Gastrocnemius medialis (tissue), 4 donors: ENCODE measurements at regions not wholly inside any gene's neighbourhood (a gene's known extent, or its start where the extent isn't known, plus 50 kb on each side); places are given as distances from the start of the nearest gene placed in this dataset.

Experiments
- CTCF ChIP-seq, 5 experiments: fragments of 450-650 bp in 3 of 5; fragments of 200-600 bp in 2 of 5; sonication (generic) in 2 of 5; IDR thresholded peaks in 4 of 5; conservative IDR thresholded peaks in 1 of 5; 1 replicate in 4 of 5; 2 replicates in 1 of 5; pipeline ENCODE4 v1.5.1; 2016 to 2019; ENCODE audit warnings: antibody characterized with exemption in 5 of 5, mild to moderate bottlenecking in 3 of 5, moderate library complexity in 3 of 5
- POLR2A ChIP-seq, 2 donors: fragments of 450-650 bp; IDR thresholded peaks; one replicate each; pipeline ENCODE4 v1.6.1; 2017; ENCODE audit warnings: antibody characterized with exemption in 2 of 2, mild to moderate bottlenecking in 2 of 2, moderate library complexity in 2 of 2

DNA sequence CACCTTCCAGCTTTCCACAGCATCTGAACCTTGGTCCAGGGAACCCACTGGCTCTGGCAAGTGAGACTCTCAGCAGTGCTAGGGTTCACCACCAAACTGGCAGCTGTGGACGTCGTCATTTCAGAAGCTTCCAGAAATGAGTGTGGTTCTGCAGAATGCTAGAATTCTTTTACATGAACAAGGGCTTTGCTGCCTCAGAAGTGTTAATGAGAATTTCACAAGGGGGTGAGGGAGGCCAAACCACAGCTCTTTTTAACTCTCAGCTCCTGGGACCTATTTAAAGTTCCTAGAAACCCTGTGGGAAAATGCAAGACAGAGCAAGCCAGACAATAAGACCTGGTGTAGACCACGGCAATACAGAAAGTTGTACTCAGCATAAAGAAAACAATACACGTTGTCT lies 129.3 kb upstream of the BET1 start:
- TF ChIP-seq CTCF (IDR thresholded peaks at IDR 0.05 in 4 of 5, conservative IDR thresholded peaks at IDR 0.05 in 1 of 5) (no peak), POLR2A (IDR thresholded peaks at IDR 0.05) (no peak)
